Retinal pigment epithelial cell (primary cell): ENCODE measurements at regions not wholly inside any gene's neighbourhood (a gene's known extent, or its start where the extent isn't known, plus 50 kb on each side); places are given as distances from the start of the nearest gene placed in this dataset.
A peak's percentile ranks its signal among the peaks of the same experiment; 100 is the strongest.

Experiments used
- DNase-seq: peaks from one replicate; pipeline ENCODE4 v3.0.0-alpha.2; 2010; ENCODE audit warnings: low read depth
- H3K4me3 ChIP-seq: 2 replicates; pipeline ENCODE4 v1.5.1; 2011; ENCODE audit warnings: mild to moderate bottlenecking, low read length, control low read depth, moderate library complexity
- TF ChIP-seq, protein P1 (sequence below): conservative IDR thresholded peaks from 2 replicates; pipeline ENCODE4 v1.5.1; 2011; ENCODE audit warnings: low read depth, low read length, control low read depth, inconsistent platforms

DNA sequence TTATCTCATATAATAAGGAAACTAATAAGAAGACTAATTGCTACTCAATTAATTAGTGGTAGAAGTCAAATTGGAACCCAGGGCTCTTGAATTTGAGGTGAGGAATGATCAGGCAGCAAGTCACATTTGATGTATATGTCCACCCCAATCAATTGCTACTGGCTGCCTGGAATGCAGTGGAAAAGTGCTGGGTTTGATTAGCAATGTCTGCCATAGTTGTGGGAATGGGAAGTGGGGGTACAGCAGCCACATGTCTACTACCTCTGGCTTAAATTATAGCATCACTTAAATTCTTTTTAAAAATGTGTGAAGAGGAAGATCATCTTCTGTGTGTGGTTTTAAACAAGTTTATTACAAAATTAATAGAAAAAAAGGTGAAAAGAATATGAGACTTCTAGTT, 50.8 kb upstream of the NAV2 start:
- no peak overlapping the region for H3K4me3 ChIP-seq
- no peak for DNase-seq
- TF ChIP-seq, protein P1, sequence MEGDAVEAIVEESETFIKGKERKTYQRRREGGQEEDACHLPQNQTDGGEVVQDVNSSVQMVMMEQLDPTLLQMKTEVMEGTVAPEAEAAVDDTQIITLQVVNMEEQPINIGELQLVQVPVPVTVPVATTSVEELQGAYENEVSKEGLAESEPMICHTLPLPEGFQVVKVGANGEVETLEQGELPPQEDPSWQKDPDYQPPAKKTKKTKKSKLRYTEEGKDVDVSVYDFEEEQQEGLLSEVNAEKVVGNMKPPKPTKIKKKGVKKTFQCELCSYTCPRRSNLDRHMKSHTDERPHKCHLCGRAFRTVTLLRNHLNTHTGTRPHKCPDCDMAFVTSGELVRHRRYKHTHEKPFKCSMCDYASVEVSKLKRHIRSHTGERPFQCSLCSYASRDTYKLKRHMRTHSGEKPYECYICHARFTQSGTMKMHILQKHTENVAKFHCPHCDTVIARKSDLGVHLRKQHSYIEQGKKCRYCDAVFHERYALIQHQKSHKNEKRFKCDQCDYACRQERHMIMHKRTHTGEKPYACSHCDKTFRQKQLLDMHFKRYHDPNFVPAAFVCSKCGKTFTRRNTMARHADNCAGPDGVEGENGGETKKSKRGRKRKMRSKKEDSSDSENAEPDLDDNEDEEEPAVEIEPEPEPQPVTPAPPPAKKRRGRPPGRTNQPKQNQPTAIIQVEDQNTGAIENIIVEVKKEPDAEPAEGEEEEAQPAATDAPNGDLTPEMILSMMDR, result no peak

DNA sequence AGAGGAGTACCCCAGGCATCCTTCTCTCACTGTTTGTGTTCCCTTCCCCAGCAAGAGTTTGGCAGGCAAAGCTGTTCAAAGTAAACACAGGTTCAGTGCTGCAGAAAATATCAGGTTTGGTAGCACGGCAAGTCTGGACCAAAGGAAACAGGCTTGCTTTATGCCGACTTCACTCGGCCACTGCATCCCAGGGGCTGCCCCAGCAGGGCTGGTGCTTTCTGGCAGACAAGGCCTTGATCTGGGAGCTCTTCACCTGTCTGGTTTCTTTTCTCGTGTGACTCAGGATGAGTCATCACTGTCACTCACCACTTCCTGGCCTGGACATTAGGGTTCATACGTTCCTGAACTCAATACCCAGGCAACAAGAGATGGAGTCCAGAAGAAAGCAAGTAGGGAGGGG, 52.6 kb upstream of the NAV2 start:
- DNase-seq, result no peak
- TF ChIP-seq, protein P1, result no peak
- H3K4me3 ChIP-seq, result no peak overlapping the region

DNA sequence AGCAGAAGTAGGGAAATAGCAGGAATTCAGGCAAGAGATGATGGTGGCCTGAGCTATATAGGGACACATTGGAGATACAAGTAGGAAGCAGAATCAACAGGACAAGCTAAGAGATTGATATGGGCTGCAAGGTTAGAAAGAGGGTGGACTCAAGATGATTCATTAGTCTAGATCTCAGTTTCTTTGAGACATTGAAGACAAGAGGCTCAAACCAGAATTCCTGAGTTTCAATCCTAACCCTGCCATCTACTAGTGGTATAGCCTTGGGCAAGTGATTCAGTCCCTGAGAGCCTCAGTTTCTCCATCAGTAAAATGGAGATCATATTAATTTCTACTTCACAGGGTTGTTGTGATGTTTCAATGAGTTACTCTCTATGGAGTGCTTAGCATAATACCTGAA, 53.1 kb upstream of the NAV2 start:
- H3K4me3 ChIP-seq, result no peak overlapping the region
- DNase-seq, result no peak
- TF ChIP-seq, protein P1, result no peak

DNA sequence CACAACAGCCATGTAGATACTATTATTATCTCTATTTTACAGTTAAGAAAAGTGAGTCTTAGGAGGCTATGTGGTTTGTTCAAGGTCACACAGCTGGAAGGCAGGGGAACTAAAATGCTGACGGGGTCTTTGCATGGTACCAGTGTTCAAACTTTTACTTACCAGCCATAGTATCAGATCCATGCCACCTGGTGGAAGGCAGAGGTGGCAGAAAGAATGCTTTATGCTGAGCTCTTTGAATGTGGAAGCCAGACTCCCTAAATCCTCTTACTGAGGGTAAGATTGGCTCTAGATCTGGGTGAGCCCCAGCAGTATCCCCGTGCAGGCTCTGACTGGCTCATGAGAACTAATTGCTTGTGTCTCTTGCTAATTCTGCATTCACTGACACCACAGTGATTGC, 54.3 kb upstream of the NAV2 start:
- DNase-seq, result no peak
- TF ChIP-seq, protein P1, result peak; percentile 64
- no peak overlapping the region for H3K4me3 ChIP-seq

DNA sequence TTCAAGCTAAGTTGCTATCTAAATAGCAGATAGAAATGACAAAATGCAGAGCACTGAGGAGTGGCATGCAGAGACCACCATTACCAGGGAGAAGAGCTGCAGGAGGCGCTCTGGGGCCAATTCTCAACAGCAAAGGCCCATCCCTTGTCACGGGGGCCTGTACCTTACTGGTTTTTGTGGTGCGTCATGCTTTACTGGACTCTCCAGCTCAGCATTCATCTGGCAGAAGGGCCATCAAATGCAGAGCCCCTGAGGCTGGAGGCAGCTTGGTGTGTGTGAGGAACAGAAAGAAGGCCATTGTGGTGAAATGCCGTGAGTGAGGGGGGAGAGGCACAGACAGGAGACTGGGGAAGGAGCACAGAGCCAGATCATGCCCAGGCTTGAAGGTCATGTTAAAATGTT, 56.5 kb upstream of the NAV2 start:
- DNase-seq, result no peak
- H3K4me3 ChIP-seq, result no peak overlapping the region
- TF ChIP-seq, protein P1, result no peak

DNA sequence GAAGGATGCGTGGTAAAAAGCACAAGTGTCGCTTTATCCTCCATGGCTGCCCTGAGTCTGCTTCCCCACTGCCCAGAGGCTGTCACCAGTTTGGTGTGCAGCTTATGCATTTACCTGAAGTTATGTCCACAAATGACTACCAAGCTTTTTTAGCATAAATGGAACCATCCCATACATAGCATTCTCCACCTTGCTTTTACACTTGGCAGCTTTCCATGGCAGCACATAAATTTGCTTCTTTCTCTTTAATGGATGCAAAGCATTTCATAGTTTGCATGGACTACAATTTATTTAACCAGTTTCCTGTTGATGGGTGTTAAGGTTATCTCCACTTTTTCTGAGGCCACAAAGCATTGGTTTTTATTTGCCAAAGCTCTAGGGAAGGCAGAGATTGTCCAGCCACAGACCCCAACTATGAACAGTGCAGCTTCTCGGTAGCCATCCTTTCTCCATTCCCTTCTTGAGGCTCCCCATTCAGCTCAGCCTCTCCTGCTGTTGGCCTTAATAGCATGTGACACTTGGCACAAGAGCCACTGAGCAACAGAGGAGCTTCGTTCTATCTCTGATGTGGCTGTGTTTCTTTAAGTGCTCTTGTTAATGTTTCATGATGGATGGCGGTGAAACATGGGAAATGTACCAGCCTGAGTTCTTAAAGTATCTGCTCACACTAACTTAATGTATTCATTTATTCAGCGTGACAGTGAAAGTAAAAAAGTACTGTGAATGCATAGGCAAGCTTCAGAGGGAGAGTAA, 59.8 kb upstream of the NAV2 start:
- DNase-seq, result no peak
- no peak overlapping the region for H3K4me3 ChIP-seq
- TF ChIP-seq, protein P1, result no peak

DNA sequence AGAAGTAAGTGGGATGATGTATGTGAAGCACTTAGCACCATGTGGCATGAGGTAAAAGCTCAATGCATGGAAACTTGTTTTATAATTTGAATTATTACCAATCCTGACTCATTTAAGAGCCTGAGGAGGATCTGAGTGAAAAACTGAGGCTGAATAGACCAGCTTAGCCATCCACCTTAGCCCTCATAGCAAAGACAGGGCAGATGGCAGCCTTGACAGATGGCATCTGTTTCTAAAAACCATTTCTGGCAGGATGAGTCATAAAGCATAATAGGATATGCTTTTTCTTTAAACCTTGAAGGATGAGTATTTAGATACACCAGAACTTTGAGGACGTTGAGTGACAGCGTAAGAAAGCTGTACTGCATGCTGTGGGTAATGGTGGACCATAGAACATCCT, 61.0 kb upstream of the NAV2 start:
- DNase-seq, result no peak
- TF ChIP-seq, protein P1, result no peak
- no peak overlapping the region for H3K4me3 ChIP-seq
